Left lung (tissue), 4 donors: ENCODE measurements at regions not wholly inside any gene's neighbourhood (a gene's known extent, or its start where the extent isn't known, plus 50 kb on each side); places are given as distances from the start of the nearest gene placed in this dataset.

ENCODE experiments used
- ATAC-seq: fragments of 200-7000 bp; cut with Tn5 transposase; one replicate; pipeline ENCODE4 v1.9.1; 2020; ENCODE audit warnings: moderate library complexity
- DNase-seq, 4 donors: peaks; one replicate each; pipeline ENCODE4 v3.0.0-alpha.2; 2013 to 2020
- H3K27ac ChIP-seq, 2 donors: fragments of 200-600 bp; sonication (generic) in 1 of 2; one replicate each; pipeline versions ENCODE4 v1.5.0 to v1.8.0; 2020 to 2021
- H3K27me3 ChIP-seq, 2 donors: fragments of 200-600 bp; sonication (generic) in 1 of 2; one replicate each; pipeline versions ENCODE4 v1.5.0 to v1.8.0; 2020 to 2021
- H3K36me3 ChIP-seq, 2 donors: fragments of 200-600 bp; sonication (generic) in 1 of 2; one replicate each; pipeline versions ENCODE4 v1.5.0 to v1.8.0; 2020 to 2021
- H3K4me1 ChIP-seq, 2 donors: fragments of 200-600 bp; one replicate each; pipeline ENCODE4 v1.8.0; 2021
- H3K4me3 ChIP-seq, 2 donors: fragments of 200-600 bp; sonication (generic) in 1 of 2; one replicate each; pipeline versions ENCODE4 v1.5.0 to v1.8.0; 2020 to 2021; ENCODE audit warnings: mild to moderate bottlenecking in 1 of 2
- H3K9me3 ChIP-seq, 2 donors: fragments of 200-600 bp; sonication (generic) in 1 of 2; one replicate each; pipeline versions ENCODE4 v1.5.0 to v1.8.0; 2020 to 2021
- CTCF ChIP-seq, 2 donors: fragments of 200-600 bp; sonication (generic) in 1 of 2; IDR thresholded peaks; one replicate each; pipeline versions ENCODE4 v1.5.0 to v1.8.0; 2021; ENCODE audit warnings: antibody characterized with exemption in 2 of 2
- intact Hi-C, 2 donors: fragments of 100-400 bp; cut with DNase I; formaldehyde crosslinking; loops; one replicate each; pipeline versions ENCODE4 v1.11.2 to v1.14.2; 2022
- donor health status: DM: no; HTN: yes; CAD: no.
- donor health status: DM: no; HTN: no; CAD: no.

- intact Hi-C loops, result no loop called here
- H3K36me3 ChIP-seq, result no peaks in the 10 kb centered on the region
- no peak for TF ChIP-seq CTCF (IDR thresholded peaks at IDR 0.05)
- DNase-seq, result no peak
- peaks cover 0 to 13% of the 10 kb centered on the region in 2 donors for H3K9me3 ChIP-seq
- H3K27ac ChIP-seq, result no peak overlapping the region
- H3K27me3 ChIP-seq, result no peaks in the 10 kb centered on the region
- H3K4me3 ChIP-seq, result no peak overlapping the region
- H3K4me1 ChIP-seq, result no peaks in the 10 kb centered on the region
- no peak for ATAC-seq
Measured at GRCh38 chr20:17084909-17085308, 141.9 kb upstream of the PCSK2 start.

GRCh38 chr20:17093782-17094181 is 133.1 kb upstream of the PCSK2 start:
- intact Hi-C loops, result no loop called here
- DNase-seq, result no peak
- no peak for TF ChIP-seq CTCF (IDR thresholded peaks at IDR 0.05)
- Histone ChIP-seq H3K9me3 (peaks cover 0 to 2% of the 10 kb centered on the region in 2 donors), H3K4me3 (no peak overlapping the region), H3K36me3 (no peaks in the 10 kb centered on the region), H3K27me3 (no peaks in the 10 kb centered on the region), H3K4me1 (no peaks in the 10 kb centered on the region), H3K27ac (no peak overlapping the region)
- ATAC-seq, result no peak

- Histone ChIP-seq H3K4me3 (no peak overlapping the region), H3K4me1 (no peaks in the 10 kb centered on the region), H3K36me3 (no peaks in the 10 kb centered on the region), H3K27ac (no peak overlapping the region), H3K27me3 (no peaks in the 10 kb centered on the region), H3K9me3 (peaks cover 0 to 2% of the 10 kb centered on the region in 2 donors)
- intact Hi-C loops, result no loop called here
- TF ChIP-seq CTCF (IDR thresholded peaks at IDR 0.05), result no peak
- DNase-seq, result peak in 1 of 4 donors; percentile 3
- ATAC-seq, result no peak
Measured at GRCh38 chr20:17097603-17098002, 129.2 kb upstream of the PCSK2 start.

GRCh38 chr20:17100506-17100905 is 126.3 kb upstream of the PCSK2 start:
- Histone ChIP-seq H3K27ac (no peak overlapping the region), H3K4me3 (no peak overlapping the region), H3K9me3 (peaks cover 0 to 2% of the 10 kb centered on the region in 2 donors), H3K36me3 (no peaks in the 10 kb centered on the region), H3K4me1 (no peaks in the 10 kb centered on the region), H3K27me3 (no peaks in the 10 kb centered on the region)
- no peak for TF ChIP-seq CTCF (IDR thresholded peaks at IDR 0.05)
- DNase-seq (no peak), ATAC-seq (no peak)
- intact Hi-C loops, result no loop called here

- no peaks in the 10 kb centered on the region for H3K27me3 ChIP-seq
- peaks cover 0 to 8% of the 10 kb centered on the region in 2 donors for H3K9me3 ChIP-seq
- DNase-seq (no peak), ATAC-seq (no peak)
- no peak for TF ChIP-seq CTCF (IDR thresholded peaks at IDR 0.05)
- intact Hi-C loops, result no loop called here
- no peak overlapping the region for H3K4me3 ChIP-seq
- no peaks in the 10 kb centered on the region for H3K4me1 ChIP-seq
- H3K27ac ChIP-seq, result no peak overlapping the region
- H3K36me3 ChIP-seq, result no peaks in the 10 kb centered on the region
Measured at GRCh38 chr20:17107127-17107526, 119.7 kb upstream of the PCSK2 start.
